K562 (cell line): ENCODE measurements at regions not wholly inside any gene's neighbourhood (a gene's known extent, or its start where the extent isn't known, plus 50 kb on each side); places are given as distances from the start of the nearest gene placed in this dataset.

Source experiments
- BHLHE40 ChIP-seq: IDR thresholded peaks from 2 replicates; pipeline ENCODE4 v1.6.1; 2011; ENCODE audit warnings: low read length, improper control_type of control experiment
- CBFB ChIP-seq: sonication (generic); formaldehyde crosslinking; IDR thresholded peaks from 2 replicates; pipeline ENCODE4 v1.4.0; 2020; ENCODE audit warnings: mild to moderate bottlenecking, missing genetic modification reagents
- FOXK2 ChIP-seq, 2 experiments: fragments of 450-650 bp; IDR thresholded peaks in 1 of 2; conservative IDR thresholded peaks in 1 of 2; 2 replicates each; pipeline ENCODE4 v1.6.1; 2016; ENCODE audit warnings: low read depth in 2 of 2, mild to moderate bottlenecking in 1 of 2
- JUND ChIP-seq, 2 experiments: IDR thresholded peaks; 2 replicates in 1 of 2; 3 replicates in 1 of 2; pipeline ENCODE4 v1.6.1; 2011; ENCODE audit warnings: borderline replicate concordance in 2 of 2, low read depth in 2 of 2, low read length in 2 of 2, improper control_type of control experiment in 1 of 2, missing biosample characterization in 1 of 2, missing genetic modification characterization in 1 of 2, missing genetic modification reagents in 1 of 2
- NCOR1 ChIP-seq: fragments of 450-650 bp; IDR thresholded peaks from 2 replicates; pipeline ENCODE4 v1.6.1; 2016; ENCODE audit warnings: mild to moderate bottlenecking, moderate library complexity
- PML ChIP-seq: IDR thresholded peaks from 2 replicates; pipeline ENCODE4 v1.6.1; 2012; ENCODE audit warnings: low read length, inconsistent platforms
- RAD21 ChIP-seq, 2 experiments: fragments of 250-450 bp in 1 of 2; fragments of 450-650 bp in 1 of 2; sonication (Bioruptor Pico) in 1 of 2; formaldehyde crosslinking in 1 of 2; IDR thresholded peaks in 1 of 2; conservative IDR thresholded peaks in 1 of 2; 2 replicates each; pipeline versions ENCODE4 v1.4.0 to v1.8.0; 2020 to 2022; ENCODE audit warnings: mild to moderate bottlenecking in 2 of 2, moderate library complexity in 1 of 2
- RNF2 ChIP-seq: sonication (generic); IDR thresholded peaks from 2 replicates; pipeline ENCODE4 v1.6.1; 2016
- TF ChIP-seq, protein P1 (sequence below), 2 experiments: IDR thresholded peaks; 2 replicates each; pipeline ENCODE4 v1.6.1; 2011; ENCODE audit warnings: borderline replicate concordance in 1 of 2, control low read depth in 1 of 2, low read depth in 1 of 2, low read length in 1 of 2, mild to moderate bottlenecking in 1 of 2, mixed read lengths in 1 of 2, moderate library complexity in 1 of 2; ENCODE audit not compliant: insufficient read depth in 1 of 2, insufficient read length in 1 of 2, poor library complexity in 1 of 2, severe bottlenecking in 1 of 2; ENCODE audit errors: extremely low read depth in 1 of 2
- TF ChIP-seq, protein P2 (sequence below), 3 experiments: IDR thresholded peaks in 2 of 3; conservative IDR thresholded peaks in 1 of 3; 2 replicates each; pipeline ENCODE4 v1.5.1; 2011 to 2012; ENCODE audit warnings: low read length in 3 of 3, mild to moderate bottlenecking in 3 of 3, control low read depth in 2 of 3, improper control_type of control experiment in 1 of 3, inconsistent platforms in 1 of 3, low read depth in 1 of 3, mixed read lengths in 1 of 3, moderate library complexity in 1 of 3; ENCODE audit not compliant: insufficient read depth in 2 of 3
- TF ChIP-seq, protein P3 (sequence below): sonication (generic); formaldehyde crosslinking; IDR thresholded peaks from 2 replicates; pipeline ENCODE4 v1.8.0; 2022; ENCODE audit warnings: missing genetic modification reagents, mild to moderate bottlenecking, borderline replicate concordance

DNA sequence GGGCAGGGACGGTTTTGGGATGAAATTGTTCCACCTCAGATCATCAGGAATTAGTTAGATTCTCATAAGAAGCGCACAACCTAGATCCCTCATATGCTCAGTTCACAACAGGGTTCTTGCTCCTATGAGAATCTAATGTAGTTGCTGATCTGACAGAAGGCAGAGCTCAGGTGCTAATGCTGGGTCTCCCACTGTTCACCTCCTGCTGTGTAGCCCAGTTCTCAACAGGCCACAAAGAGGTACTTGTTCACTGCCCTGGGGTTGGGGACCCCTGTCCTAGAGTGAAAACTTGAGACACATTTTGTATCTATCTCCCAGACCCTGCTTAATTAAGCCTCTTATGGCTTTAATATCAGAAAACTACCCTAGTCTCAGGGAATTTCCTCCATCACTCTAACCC is 966.0 kb downstream of the PCDH17 start:
- TF ChIP-seq, protein P1, sequence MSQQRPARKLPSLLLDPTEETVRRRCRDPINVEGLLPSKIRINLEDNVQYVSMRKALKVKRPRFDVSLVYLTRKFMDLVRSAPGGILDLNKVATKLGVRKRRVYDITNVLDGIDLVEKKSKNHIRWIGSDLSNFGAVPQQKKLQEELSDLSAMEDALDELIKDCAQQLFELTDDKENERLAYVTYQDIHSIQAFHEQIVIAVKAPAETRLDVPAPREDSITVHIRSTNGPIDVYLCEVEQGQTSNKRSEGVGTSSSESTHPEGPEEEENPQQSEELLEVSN (IDR thresholded peaks at IDR 0.05; ENCODE audit: borderline replicate concordance in 1 of 2, extremely low read depth in 1 of 2, insufficient read depth in 1 of 2, insufficient read length in 1 of 2, low read depth in 1 of 2, low read length in 1 of 2, poor library complexity in 1 of 2, severe bottlenecking in 1 of 2), result no peak
- TF ChIP-seq, protein P2, sequence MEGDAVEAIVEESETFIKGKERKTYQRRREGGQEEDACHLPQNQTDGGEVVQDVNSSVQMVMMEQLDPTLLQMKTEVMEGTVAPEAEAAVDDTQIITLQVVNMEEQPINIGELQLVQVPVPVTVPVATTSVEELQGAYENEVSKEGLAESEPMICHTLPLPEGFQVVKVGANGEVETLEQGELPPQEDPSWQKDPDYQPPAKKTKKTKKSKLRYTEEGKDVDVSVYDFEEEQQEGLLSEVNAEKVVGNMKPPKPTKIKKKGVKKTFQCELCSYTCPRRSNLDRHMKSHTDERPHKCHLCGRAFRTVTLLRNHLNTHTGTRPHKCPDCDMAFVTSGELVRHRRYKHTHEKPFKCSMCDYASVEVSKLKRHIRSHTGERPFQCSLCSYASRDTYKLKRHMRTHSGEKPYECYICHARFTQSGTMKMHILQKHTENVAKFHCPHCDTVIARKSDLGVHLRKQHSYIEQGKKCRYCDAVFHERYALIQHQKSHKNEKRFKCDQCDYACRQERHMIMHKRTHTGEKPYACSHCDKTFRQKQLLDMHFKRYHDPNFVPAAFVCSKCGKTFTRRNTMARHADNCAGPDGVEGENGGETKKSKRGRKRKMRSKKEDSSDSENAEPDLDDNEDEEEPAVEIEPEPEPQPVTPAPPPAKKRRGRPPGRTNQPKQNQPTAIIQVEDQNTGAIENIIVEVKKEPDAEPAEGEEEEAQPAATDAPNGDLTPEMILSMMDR (IDR thresholded peaks at IDR 0.05 in 2 of 3, conservative IDR thresholded peaks at IDR 0.05 in 1 of 3; ENCODE audit: insufficient read depth in 2 of 3, low read depth in 1 of 3, low read length in 3 of 3), result no peak
- no peak for TF ChIP-seq RAD21 (CRISPR knock-in tag; conservative IDR thresholded peaks at IDR 0.05 in 1 of 2, IDR thresholded peaks at IDR 0.05 in 1 of 2)
- no peak for TF ChIP-seq NCOR1
- TF ChIP-seq JUND (IDR thresholded peaks at IDR 0.05; ENCODE audit: borderline replicate concordance, low read depth, low read length), result no peak
- TF ChIP-seq JUND (tag; IDR thresholded peaks at IDR 0.05; ENCODE audit: borderline replicate concordance, low read depth, low read length), result no peak
- no peak for TF ChIP-seq BHLHE40
- TF ChIP-seq, protein P3, sequence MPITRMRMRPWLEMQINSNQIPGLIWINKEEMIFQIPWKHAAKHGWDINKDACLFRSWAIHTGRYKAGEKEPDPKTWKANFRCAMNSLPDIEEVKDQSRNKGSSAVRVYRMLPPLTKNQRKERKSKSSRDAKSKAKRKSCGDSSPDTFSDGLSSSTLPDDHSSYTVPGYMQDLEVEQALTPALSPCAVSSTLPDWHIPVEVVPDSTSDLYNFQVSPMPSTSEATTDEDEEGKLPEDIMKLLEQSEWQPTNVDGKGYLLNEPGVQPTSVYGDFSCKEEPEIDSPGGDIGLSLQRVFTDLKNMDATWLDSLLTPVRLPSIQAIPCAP, result no peak
- no peak for TF ChIP-seq CBFB (CRISPR knock-in tag)
- no peak for TF ChIP-seq PML
- no peak for TF ChIP-seq FOXK2 (conservative IDR thresholded peaks at IDR 0.05 in 1 of 2, IDR thresholded peaks at IDR 0.05 in 1 of 2; ENCODE audit: low read depth in 2 of 2)
- no peak for TF ChIP-seq RNF2
